Gastrocnemius medialis (tissue), 4 donors: ENCODE measurements at regions not wholly inside any gene's neighbourhood (a gene's known extent, or its start where the extent isn't known, plus 50 kb on each side); places are given as distances from the start of the nearest gene placed in this dataset.

ENCODE experiments used
- POLR2A ChIP-seq, 2 donors: fragments of 450-650 bp; IDR thresholded peaks; one replicate each; pipeline ENCODE4 v1.6.1; 2017; ENCODE audit warnings: antibody characterized with exemption in 2 of 2, mild to moderate bottlenecking in 2 of 2, moderate library complexity in 2 of 2
- TF ChIP-seq, protein P1 (sequence below), 5 experiments: fragments of 450-650 bp in 3 of 5; fragments of 200-600 bp in 2 of 5; sonication (generic) in 2 of 5; IDR thresholded peaks in 4 of 5; conservative IDR thresholded peaks in 1 of 5; 1 replicate in 4 of 5; 2 replicates in 1 of 5; pipeline ENCODE4 v1.5.1; 2016 to 2019; ENCODE audit warnings: antibody characterized with exemption in 5 of 5, mild to moderate bottlenecking in 3 of 5, moderate library complexity in 3 of 5

DNA sequence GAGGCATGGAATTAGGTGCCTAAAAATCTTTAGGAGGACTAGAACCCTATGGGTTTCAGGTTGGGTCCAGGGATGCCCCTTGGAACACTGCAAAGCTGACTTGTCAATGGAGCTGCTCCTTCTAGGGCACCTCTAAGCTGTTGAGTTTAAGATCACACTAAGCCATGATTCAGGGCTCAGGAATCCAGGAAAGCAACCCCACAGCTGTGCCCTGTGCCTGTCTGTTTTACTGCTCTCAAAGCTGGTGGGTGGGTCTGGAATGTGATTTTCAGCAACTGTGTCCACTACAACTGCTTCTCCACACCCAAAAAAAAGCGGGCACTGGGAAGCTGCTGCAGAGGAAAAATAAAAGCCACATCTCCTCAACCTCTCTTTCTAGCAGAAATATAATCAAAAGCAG is 310.4 kb upstream of the MOCS1 start:
- TF ChIP-seq, protein P1, sequence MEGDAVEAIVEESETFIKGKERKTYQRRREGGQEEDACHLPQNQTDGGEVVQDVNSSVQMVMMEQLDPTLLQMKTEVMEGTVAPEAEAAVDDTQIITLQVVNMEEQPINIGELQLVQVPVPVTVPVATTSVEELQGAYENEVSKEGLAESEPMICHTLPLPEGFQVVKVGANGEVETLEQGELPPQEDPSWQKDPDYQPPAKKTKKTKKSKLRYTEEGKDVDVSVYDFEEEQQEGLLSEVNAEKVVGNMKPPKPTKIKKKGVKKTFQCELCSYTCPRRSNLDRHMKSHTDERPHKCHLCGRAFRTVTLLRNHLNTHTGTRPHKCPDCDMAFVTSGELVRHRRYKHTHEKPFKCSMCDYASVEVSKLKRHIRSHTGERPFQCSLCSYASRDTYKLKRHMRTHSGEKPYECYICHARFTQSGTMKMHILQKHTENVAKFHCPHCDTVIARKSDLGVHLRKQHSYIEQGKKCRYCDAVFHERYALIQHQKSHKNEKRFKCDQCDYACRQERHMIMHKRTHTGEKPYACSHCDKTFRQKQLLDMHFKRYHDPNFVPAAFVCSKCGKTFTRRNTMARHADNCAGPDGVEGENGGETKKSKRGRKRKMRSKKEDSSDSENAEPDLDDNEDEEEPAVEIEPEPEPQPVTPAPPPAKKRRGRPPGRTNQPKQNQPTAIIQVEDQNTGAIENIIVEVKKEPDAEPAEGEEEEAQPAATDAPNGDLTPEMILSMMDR (IDR thresholded peaks at IDR 0.05 in 4 of 5, conservative IDR thresholded peaks at IDR 0.05 in 1 of 5), result no peak
- TF ChIP-seq POLR2A (IDR thresholded peaks at IDR 0.05), result no peak
